Astrocyte (in vitro differentiated cells and primary cell): ENCODE measurements at regions not wholly inside any gene's neighbourhood (a gene's known extent, or its start where the extent isn't known, plus 50 kb on each side); places are given as distances from the start of the nearest gene placed in this dataset.
"Not testable (repeated sequence)": the region's sequence is repeated elsewhere in the genome, so short reads cannot be mapped to it uniquely, and the experiment has no call there.

Experiments used
- DNase-seq: peaks from one replicate; pipeline ENCODE4 v3.0.0-alpha.2; 2010; ENCODE audit warnings: low read depth
- FAIRE-seq: peaks from 2 replicates; lab custom pipeline; 2011; peaks lifted over from hg19 to GRCh38; lab: Jason Lieb, UNC
- H2AFZ ChIP-seq: 2 replicates; pipeline ENCODE4 v1.6.0; 2012; ENCODE audit warnings: low read depth, low read length, inconsistent platforms
- H3K27ac ChIP-seq: 2 replicates; pipeline ENCODE4 v1.5.1; 2011; ENCODE audit warnings: low read depth, low read length, inconsistent platforms
- H3K27me3 ChIP-seq: 2 replicates; pipeline ENCODE4 v1.6.0; 2011; ENCODE audit warnings: low read length, inconsistent platforms; ENCODE audit not compliant: insufficient read depth
- H3K36me3 ChIP-seq: 2 replicates; pipeline ENCODE4 v1.5.1; 2011; ENCODE audit warnings: low read length, inconsistent platforms; ENCODE audit not compliant: insufficient read depth
- H3K4me1 ChIP-seq: 2 replicates; pipeline ENCODE4 v1.5.1; 2011; ENCODE audit warnings: low read length, inconsistent platforms; ENCODE audit not compliant: insufficient read depth
- H3K4me2 ChIP-seq: 2 replicates; pipeline ENCODE4 v1.6.0; 2012; ENCODE audit warnings: low read length, inconsistent platforms
- H3K4me3 ChIP-seq: 2 replicates; pipeline ENCODE4 v1.5.1; 2011; ENCODE audit warnings: low read depth, mild to moderate bottlenecking, low read length, inconsistent platforms; ENCODE audit not compliant: insufficient read depth
- H3K79me2 ChIP-seq: 2 replicates; pipeline ENCODE4 v1.6.0; 2012; ENCODE audit warnings: mild to moderate bottlenecking, low read length, inconsistent platforms; ENCODE audit not compliant: insufficient read depth
- H3K9ac ChIP-seq: 2 replicates; pipeline ENCODE4 v1.6.0; 2012; ENCODE audit warnings: mild to moderate bottlenecking, low read length, inconsistent platforms
- H3K9me3 ChIP-seq: 2 replicates; pipeline ENCODE4 v1.5.1; 2012; ENCODE audit warnings: low read depth, mild to moderate bottlenecking, low read length, inconsistent platforms; ENCODE audit not compliant: insufficient read depth
- H4K20me1 ChIP-seq: 2 replicates; pipeline ENCODE4 v1.6.0; 2012; ENCODE audit warnings: low read length, inconsistent platforms; ENCODE audit not compliant: insufficient read depth
- H3K27ac Mint-ChIP-seq: one replicate; pipeline ENCODE4 v1.8.0; 2021; ENCODE audit warnings: mild to moderate bottlenecking, mixed read lengths; ENCODE audit not compliant: unreplicated experiment
- H3K27me3 Mint-ChIP-seq: one replicate; pipeline ENCODE4 v1.8.0; 2021; ENCODE audit warnings: low read depth, mixed read lengths; ENCODE audit not compliant: unreplicated experiment
- H3K36me3 Mint-ChIP-seq: one replicate; pipeline ENCODE4 v1.8.0; 2021; ENCODE audit warnings: low read depth, mixed read lengths; ENCODE audit not compliant: unreplicated experiment
- H3K4me1 Mint-ChIP-seq: one replicate; pipeline ENCODE4 v1.8.0; 2021; ENCODE audit warnings: low read depth, mixed read lengths; ENCODE audit not compliant: unreplicated experiment
- H3K4me3 Mint-ChIP-seq: one replicate; pipeline ENCODE4 v1.8.0; 2021; ENCODE audit warnings: mild to moderate bottlenecking, moderate library complexity, mixed read lengths; ENCODE audit not compliant: unreplicated experiment
- H3K9me3 Mint-ChIP-seq: one replicate; pipeline ENCODE4 v1.8.0; 2021; ENCODE audit warnings: mild to moderate bottlenecking, mixed read lengths; ENCODE audit not compliant: unreplicated experiment
- CTCF ChIP-seq: IDR thresholded peaks from 2 replicates; pipeline ENCODE4 v1.5.1; 2011; ENCODE audit warnings: low read depth, mild to moderate bottlenecking, inconsistent platforms, low read length, moderate library complexity; ENCODE audit not compliant: insufficient read depth
- EZH2 ChIP-seq: IDR thresholded peaks from 2 replicates; pipeline ENCODE4 v1.6.1; 2012; ENCODE audit warnings: mild to moderate bottlenecking, low read length, inconsistent platforms; ENCODE audit not compliant: insufficient read depth

GRCh38 chr4:186798951-186799659, 75.4 kb upstream of the FAT1 start:
- Mint-ChIP-seq H3K4me1 (peaks cover 3% of the 10 kb centered on the region), H3K36me3 (no peaks in the 10 kb centered on the region), H3K27me3 (no peaks in the 10 kb centered on the region), H3K9me3 (no peaks in the 10 kb centered on the region), H3K27ac (no peak overlapping the region), H3K4me3 (no peak overlapping the region)
- H3K36me3 ChIP-seq = no peaks in the 10 kb centered on the region
- H3K4me1 ChIP-seq = no peaks in the 10 kb centered on the region
- no peak overlapping the region for H2AFZ ChIP-seq
- DNase-seq (peak; percentile 59), FAIRE-seq (peak; percentile 43)
- no peak overlapping the region for H3K9ac ChIP-seq
- H3K27ac ChIP-seq = no peak overlapping the region
- no peak overlapping the region for H3K4me2 ChIP-seq
- no peaks in the 10 kb centered on the region for H4K20me1 ChIP-seq
- H3K27me3 ChIP-seq = no peaks in the 10 kb centered on the region
- H3K9me3 ChIP-seq = no peaks in the 10 kb centered on the region
- no peak overlapping the region for H3K4me3 ChIP-seq
- H3K79me2 ChIP-seq = no peaks in the 10 kb centered on the region
- TF ChIP-seq EZH2 = no peak
- TF ChIP-seq CTCF = no peak

- H3K4me2 ChIP-seq = no peak overlapping the region
- FAIRE-seq = no peak
Measured at GRCh38 chr4:186805020-186805820, 81.6 kb upstream of the FAT1 start.

GRCh38 chr4:186805917-186806316, 82.3 kb upstream of the FAT1 start:
- H3K36me3 ChIP-seq, H3K4me3 Mint-ChIP-seq, DNase-seq, H2AFZ ChIP-seq, H3K9ac ChIP-seq, H3K27me3 Mint-ChIP-seq, H3K27ac Mint-ChIP-seq, H3K27ac ChIP-seq, H3K4me3 ChIP-seq, FAIRE-seq, H3K9me3 ChIP-seq, H4K20me1 ChIP-seq, H3K9me3 Mint-ChIP-seq, H3K4me2 ChIP-seq, H3K79me2 ChIP-seq, H3K27me3 ChIP-seq, H3K36me3 Mint-ChIP-seq: not testable (repeated sequence)
- H3K4me1 ChIP-seq = peaks cover 12% of the 10 kb centered on the region
- H3K4me1 Mint-ChIP-seq = peaks cover 12% of the 10 kb centered on the region

More at GRCh38 chr4:186805020-186805820, 81.6 kb upstream of the FAT1 start:
- Mint-ChIP-seq H3K4me1 (peaks cover 12% of the 10 kb centered on the region), H3K27ac (no peak overlapping the region), H3K27me3 (no peaks in the 10 kb centered on the region), H3K36me3 (no peaks in the 10 kb centered on the region), H3K4me3 (no peak overlapping the region), H3K9me3 (no peaks in the 10 kb centered on the region)
- Histone ChIP-seq H3K36me3 (no peaks in the 10 kb centered on the region), H3K9me3 (no peaks in the 10 kb centered on the region), H3K9ac (no peak overlapping the region), H2AFZ (no peak overlapping the region), H3K27me3 (no peaks in the 10 kb centered on the region), H3K4me1 (peaks cover 12% of the 10 kb centered on the region), H3K4me3 (no peak overlapping the region), H4K20me1 (no peaks in the 10 kb centered on the region), H3K27ac (no peak overlapping the region), H3K79me2 (no peaks in the 10 kb centered on the region)
- TF ChIP-seq EZH2 = no peak
- no peak for TF ChIP-seq CTCF
- DNase-seq = no peak
